Activated CD4-positive, alpha-beta T cell treated with anti-CD3 and anti-CD28 coated beads for 36 hours (primary cell): ENCODE measurements at regions not wholly inside any gene's neighbourhood (a gene's known extent, or its start where the extent isn't known, plus 50 kb on each side); places are given as distances from the start of the nearest gene placed in this dataset.

ENCODE experiments used
- ATAC-seq: fragments of 200-7000 bp; cut with Tn5 transposase; one replicate; pipeline ENCODE4 v1.10.0; 2021; ENCODE audit warnings: mild to moderate bottlenecking, moderate library complexity
- CTCF ChIA-PET: fragments of 350-600 bp; sonication (Branson Sonifier 250); formaldehyde crosslinking; loops from one replicate; lab custom pipeline; 2021; ENCODE audit warnings: antibody characterized with exemption; lab: Charles Lee
- POLR2A ChIA-PET: fragments of 350-600 bp; sonication (Branson Sonifier 250); formaldehyde crosslinking; loops from one replicate; lab custom pipeline; 2021; ENCODE audit warnings: antibody characterized with exemption, inconsistent platforms; lab: Charles Lee
- DNase-seq: peaks from one replicate; pipeline ENCODE4 v3.0.0-alpha.2; 2020
- H3K27ac Mint-ChIP-seq: one replicate; pipeline ENCODE4 v1.8.0; 2021; ENCODE audit warnings: mixed read lengths
- H3K27me3 Mint-ChIP-seq: one replicate; pipeline ENCODE4 v1.8.0; 2021; ENCODE audit warnings: mixed read lengths
- H3K36me3 Mint-ChIP-seq: one replicate; pipeline ENCODE4 v1.8.0; 2021; ENCODE audit warnings: low read depth, mixed read lengths
- H3K4me1 Mint-ChIP-seq: one replicate; pipeline ENCODE4 v1.8.0; 2021; ENCODE audit warnings: mixed read lengths
- H3K4me3 Mint-ChIP-seq: one replicate; pipeline ENCODE4 v1.8.0; 2021; ENCODE audit warnings: mild to moderate bottlenecking, moderate library complexity, mixed read lengths
- H3K9me3 Mint-ChIP-seq: one replicate; pipeline ENCODE4 v1.8.0; 2021; ENCODE audit warnings: low read depth, mixed read lengths
- intact Hi-C, 2 experiments: fragments of 100-400 bp; cut with DNase I in 1 of 2; cut with micrococcal nuclease in 1 of 2; formaldehyde crosslinking; loops; one replicate each; pipeline versions ENCODE4 v1.14.2 to v1.15.1; 2022 to 2024; cut with DNase I, micrococcal nuclease

GRCh38 chr11:103545551-103545950 is 436.3 kb downstream of the DYNC2H1 start:
- no peaks in the 10 kb centered on the region for H3K36me3 Mint-ChIP-seq
- ChIA-PET CTCF (interaction anchor here (1.4 kb wide), 1 partner anchor 9 kb away, joined by 3 read pairs; no protein-coding TSS in a partner anchor), POLR2A (no interaction called here)
- H3K27me3 Mint-ChIP-seq = no peaks in the 10 kb centered on the region
- peaks cover 2% of the 10 kb centered on the region for H3K9me3 Mint-ChIP-seq
- DNase-seq (no peak), ATAC-seq (no peak)
- intact Hi-C loops = no loop called here
- H3K27ac Mint-ChIP-seq = no peak overlapping the region
- H3K4me1 Mint-ChIP-seq = no peaks in the 10 kb centered on the region
- H3K4me3 Mint-ChIP-seq = no peak overlapping the region

DNA sequence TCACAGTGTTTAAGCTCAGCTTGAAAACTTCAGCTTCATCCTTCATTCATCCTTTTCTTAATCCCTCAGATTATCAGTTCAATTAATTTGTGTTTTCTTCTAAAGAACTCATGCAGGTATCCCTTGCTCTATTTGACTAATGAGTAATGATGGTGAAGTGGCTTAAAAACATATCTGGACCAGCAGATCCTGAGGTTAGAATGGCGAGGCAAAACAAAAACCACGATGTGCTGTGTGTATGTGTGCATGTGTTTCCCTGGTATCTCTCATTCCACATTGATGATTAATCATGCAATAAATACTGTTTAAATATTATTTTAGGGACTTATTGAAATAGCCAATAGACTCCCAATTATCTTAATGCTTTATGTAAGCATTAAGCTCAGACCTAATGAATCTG is 437.0 kb downstream of the DYNC2H1 start:
- Mint-ChIP-seq H3K9me3 (no peaks in the 10 kb centered on the region), H3K36me3 (no peaks in the 10 kb centered on the region), H3K27me3 (no peaks in the 10 kb centered on the region), H3K27ac (no peak overlapping the region), H3K4me3 (no peak overlapping the region), H3K4me1 (no peaks in the 10 kb centered on the region)
- no peak for ATAC-seq
- ChIA-PET CTCF (interaction anchor here (1.4 kb wide), 1 partner anchor 10 kb away, joined by 3 read pairs; no protein-coding TSS in a partner anchor), POLR2A (no interaction called here)
- intact Hi-C loops = no loop called here
- DNase-seq = no peak

DNA sequence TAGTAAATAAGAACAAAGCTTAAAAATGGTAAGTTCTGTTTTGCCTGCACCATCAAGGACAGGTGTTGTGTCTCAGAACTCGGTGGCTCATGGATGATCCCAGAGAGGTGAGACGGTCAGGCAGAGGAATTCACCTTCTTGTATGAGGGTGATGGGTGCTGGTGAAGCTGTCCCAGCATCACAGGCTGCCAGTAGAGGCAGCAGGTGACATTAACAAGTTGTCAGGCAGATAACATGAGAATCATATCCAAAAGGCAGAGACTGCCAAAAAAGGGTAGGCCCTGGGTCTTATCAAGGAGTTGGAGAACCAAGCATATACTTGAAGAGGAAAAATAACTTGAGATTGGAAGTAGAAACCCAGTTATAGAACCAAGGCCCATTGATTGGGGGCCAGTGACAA is 437.8 kb downstream of the DYNC2H1 start:
- ChIA-PET POLR2A (no interaction called here), CTCF (interaction anchor here (1.4 kb wide), 1 partner anchor 11 kb away, joined by 3 read pairs; no protein-coding TSS in a partner anchor)
- Mint-ChIP-seq H3K9me3 (no peaks in the 10 kb centered on the region), H3K27me3 (no peaks in the 10 kb centered on the region), H3K4me1 (no peaks in the 10 kb centered on the region), H3K4me3 (no peak overlapping the region), H3K36me3 (no peaks in the 10 kb centered on the region), H3K27ac (no peak overlapping the region)
- ATAC-seq = no peak
- DNase-seq = no peak
- intact Hi-C loops = no loop called here

GRCh38 chr11:103547691-103548090 is 438.5 kb downstream of the DYNC2H1 start:
- Mint-ChIP-seq H3K4me3 (no peak overlapping the region), H3K4me1 (no peaks in the 10 kb centered on the region), H3K9me3 (no peaks in the 10 kb centered on the region), H3K36me3 (no peaks in the 10 kb centered on the region), H3K27me3 (no peaks in the 10 kb centered on the region), H3K27ac (no peak overlapping the region)
- POLR2A ChIA-PET = no interaction called here
- CTCF ChIA-PET = no interaction called here
- DNase-seq (no peak), ATAC-seq (no peak)
- intact Hi-C loops = no loop called here

DNA sequence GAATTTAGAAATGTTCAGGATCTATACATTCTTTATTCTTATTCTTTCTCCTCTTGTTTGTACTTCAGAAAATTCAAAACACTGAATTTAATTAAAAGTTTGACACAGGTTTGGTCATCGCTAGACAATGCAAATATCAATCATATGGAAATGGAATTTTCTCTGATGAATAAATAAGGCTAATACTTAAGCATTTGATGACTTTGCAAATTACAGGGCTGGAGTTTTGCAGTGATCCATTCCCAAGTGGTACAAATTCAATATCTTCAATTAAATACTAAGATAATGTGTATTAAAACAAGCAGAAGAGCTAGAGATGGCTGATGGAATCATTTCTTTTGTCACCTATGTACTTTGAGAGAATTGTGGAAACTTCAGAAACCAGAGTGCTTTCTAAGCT is 439.6 kb downstream of the DYNC2H1 start:
- H3K27ac Mint-ChIP-seq = no peak overlapping the region
- intact Hi-C loops = no loop called here
- POLR2A ChIA-PET = no interaction called here

DNA sequence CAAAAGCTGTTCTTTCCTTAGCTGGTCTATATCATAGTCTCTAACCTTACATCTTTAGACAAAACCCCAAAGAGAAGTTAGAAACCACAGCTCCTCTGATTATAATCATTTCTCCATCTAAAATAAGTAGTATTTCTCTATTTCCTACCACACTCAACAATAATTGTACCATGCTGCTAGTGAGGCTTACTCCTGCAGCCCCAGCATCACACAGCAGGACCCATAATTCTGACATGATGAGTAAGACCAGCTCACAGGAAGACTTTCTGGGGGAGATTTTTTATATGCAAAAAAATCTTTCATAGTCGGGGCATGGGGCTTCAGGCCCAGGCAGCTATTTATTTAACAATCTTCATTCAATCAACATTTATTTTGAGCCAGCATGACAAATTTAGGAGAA is 441.6 kb downstream of the DYNC2H1 start:
- intact Hi-C loops = no loop called here
- no peak overlapping the region for H3K4me3 Mint-ChIP-seq
- POLR2A ChIA-PET = no interaction called here
- no peaks in the 10 kb centered on the region for H3K4me1 Mint-ChIP-seq
- no peaks in the 10 kb centered on the region for H3K27me3 Mint-ChIP-seq
- no peak for ATAC-seq
- no peaks in the 10 kb centered on the region for H3K9me3 Mint-ChIP-seq
- no peak overlapping the region for H3K27ac Mint-ChIP-seq
- DNase-seq = no peak
- no peaks in the 10 kb centered on the region for H3K36me3 Mint-ChIP-seq
- CTCF ChIA-PET = no interaction called here

More for the DNA sequence above, 439.6 kb downstream of the DYNC2H1 start:
- CTCF ChIA-PET = no interaction called here
- H3K9me3 Mint-ChIP-seq = no peaks in the 10 kb centered on the region
- no peak for ATAC-seq
- H3K36me3 Mint-ChIP-seq = no peaks in the 10 kb centered on the region
- DNase-seq = no peak
- H3K4me3 Mint-ChIP-seq = no peak overlapping the region
- no peaks in the 10 kb centered on the region for H3K27me3 Mint-ChIP-seq
- no peaks in the 10 kb centered on the region for H3K4me1 Mint-ChIP-seq

GRCh38 chr11:103552086-103552485 is 442.9 kb downstream of the DYNC2H1 start:
- POLR2A ChIA-PET = no interaction called here
- H3K9me3 Mint-ChIP-seq = no peaks in the 10 kb centered on the region
- DNase-seq (no peak), ATAC-seq (no peak)
- CTCF ChIA-PET = no interaction called here
- H3K36me3 Mint-ChIP-seq = no peaks in the 10 kb centered on the region
- H3K4me3 Mint-ChIP-seq = no peak overlapping the region
- H3K4me1 Mint-ChIP-seq = no peaks in the 10 kb centered on the region
- no peak overlapping the region for H3K27ac Mint-ChIP-seq
- intact Hi-C loops = no loop called here
- no peaks in the 10 kb centered on the region for H3K27me3 Mint-ChIP-seq

DNA sequence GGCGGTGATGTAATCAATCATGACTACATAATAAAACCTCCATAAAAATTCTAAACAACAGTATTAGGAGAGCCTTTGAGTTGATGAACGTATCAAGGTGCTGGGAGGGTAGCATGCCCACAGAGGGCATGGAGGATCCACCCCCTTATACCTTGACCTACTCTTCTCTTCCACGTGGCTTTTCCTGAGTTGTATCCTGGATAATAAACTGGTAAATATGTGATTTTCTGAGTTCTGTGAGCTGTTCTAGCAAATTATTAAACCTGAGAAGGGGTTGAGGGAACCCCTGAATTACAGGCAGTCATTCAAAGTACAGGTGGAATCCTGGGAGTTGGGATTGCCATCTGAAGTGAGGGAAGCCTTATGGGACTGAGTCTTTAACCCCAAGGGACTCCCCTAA is 446.9 kb downstream of the DYNC2H1 start:
- Mint-ChIP-seq H3K4me3 (no peak overlapping the region), H3K4me1 (no peaks in the 10 kb centered on the region), H3K36me3 (no peaks in the 10 kb centered on the region), H3K27me3 (no peaks in the 10 kb centered on the region), H3K9me3 (no peaks in the 10 kb centered on the region), H3K27ac (no peak overlapping the region)
- CTCF ChIA-PET = interaction anchor here (0.8 kb wide), 1 partner anchor 19 kb away, joined by 3 read pairs; no protein-coding TSS in a partner anchor
- no peak for ATAC-seq
- POLR2A ChIA-PET = no interaction called here
- intact Hi-C loops = no loop called here
- DNase-seq = no peak

DNA sequence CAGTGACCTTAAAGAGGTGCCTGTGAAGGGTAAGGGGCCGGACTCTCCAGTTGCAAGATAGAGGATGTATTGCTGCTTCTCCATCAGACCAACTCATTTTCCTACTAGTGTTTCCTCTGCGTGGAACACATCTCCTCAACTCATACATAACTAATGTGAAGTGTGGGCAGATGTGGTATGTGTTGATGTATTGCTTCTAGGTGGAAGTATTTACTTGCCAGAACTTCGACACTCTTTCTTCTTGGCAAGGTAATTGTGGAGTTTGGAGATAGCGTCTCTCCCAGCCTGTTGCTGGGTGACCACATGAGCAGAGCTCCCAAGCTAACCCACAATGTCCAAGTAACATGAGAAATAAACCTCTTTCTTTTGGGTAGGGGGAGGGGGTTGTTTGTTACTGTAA is 456.9 kb downstream of the DYNC2H1 start:
- no peak overlapping the region for H3K27ac Mint-ChIP-seq
- ChIA-PET CTCF (no interaction called here), POLR2A (no interaction called here)
- ATAC-seq (no peak), DNase-seq (no peak)
- H3K27me3 Mint-ChIP-seq = no peaks in the 10 kb centered on the region
- H3K36me3 Mint-ChIP-seq = no peaks in the 10 kb centered on the region
- no peak overlapping the region for H3K4me3 Mint-ChIP-seq
- H3K4me1 Mint-ChIP-seq = no peaks in the 10 kb centered on the region
- intact Hi-C loops = no loop called here
- H3K9me3 Mint-ChIP-seq = no peaks in the 10 kb centered on the region

DNA sequence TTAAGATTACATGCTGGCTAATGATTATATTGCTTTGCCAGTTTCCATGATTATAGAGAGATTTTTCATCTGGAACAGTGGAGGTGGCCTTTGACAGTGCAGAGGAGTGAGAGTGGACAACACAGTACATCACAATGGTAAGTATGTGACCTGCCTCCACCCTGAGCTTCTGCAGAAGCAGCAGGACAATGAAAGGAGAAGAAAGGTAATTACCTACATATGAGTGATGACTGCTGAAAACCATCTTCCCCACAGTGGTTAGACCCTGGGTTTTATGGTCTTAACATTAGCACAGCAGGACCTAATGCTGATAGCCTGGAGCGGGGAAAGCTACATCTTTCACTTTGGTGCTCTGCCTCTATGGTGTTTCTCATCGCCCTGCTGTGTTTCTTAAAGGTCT is 454.7 kb upstream of the DDI1 start:
- Mint-ChIP-seq H3K27me3 (no peaks in the 10 kb centered on the region), H3K4me3 (no peak overlapping the region), H3K27ac (no peak overlapping the region), H3K36me3 (no peaks in the 10 kb centered on the region), H3K4me1 (no peaks in the 10 kb centered on the region), H3K9me3 (peaks cover 1% of the 10 kb centered on the region)
- CTCF ChIA-PET = no interaction called here
- ATAC-seq (no peak), DNase-seq (no peak)
- POLR2A ChIA-PET = no interaction called here
- intact Hi-C loops = no loop called here

DNA sequence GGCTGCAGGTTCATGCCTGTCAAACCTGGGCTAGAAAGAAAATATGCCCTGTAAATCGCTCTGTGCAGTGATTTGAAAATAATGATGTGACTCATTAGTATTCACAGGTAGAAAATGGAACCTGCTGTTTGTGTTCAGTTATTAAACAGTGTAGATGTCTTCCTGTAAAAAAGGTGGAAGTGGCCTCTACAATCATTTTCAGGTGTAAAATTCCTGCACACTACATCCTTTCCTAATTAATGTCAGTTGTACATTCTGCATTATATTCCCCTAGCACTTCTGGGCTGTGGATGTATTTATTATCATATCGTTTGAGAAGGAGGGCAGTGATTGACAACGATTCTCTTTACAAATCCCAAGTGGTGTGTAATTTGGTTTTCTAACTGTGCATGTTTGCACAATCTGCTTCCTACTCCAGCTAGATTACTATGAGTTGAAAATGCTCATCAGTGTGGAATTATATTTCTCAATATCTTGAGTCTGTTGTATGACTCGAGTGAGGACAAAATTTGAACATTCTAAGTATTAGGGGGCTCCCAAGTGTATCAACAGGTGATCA is 454.0 kb upstream of the DDI1 start:
- Mint-ChIP-seq H3K27me3 (no peaks in the 10 kb centered on the region), H3K27ac (no peak overlapping the region), H3K36me3 (no peaks in the 10 kb centered on the region), H3K4me1 (no peaks in the 10 kb centered on the region), H3K9me3 (no peaks in the 10 kb centered on the region), H3K4me3 (no peak overlapping the region)
- intact Hi-C loops = no loop called here
- ATAC-seq = no peak
- ChIA-PET POLR2A (no interaction called here), CTCF (no interaction called here)
- DNase-seq = no peak

DNA sequence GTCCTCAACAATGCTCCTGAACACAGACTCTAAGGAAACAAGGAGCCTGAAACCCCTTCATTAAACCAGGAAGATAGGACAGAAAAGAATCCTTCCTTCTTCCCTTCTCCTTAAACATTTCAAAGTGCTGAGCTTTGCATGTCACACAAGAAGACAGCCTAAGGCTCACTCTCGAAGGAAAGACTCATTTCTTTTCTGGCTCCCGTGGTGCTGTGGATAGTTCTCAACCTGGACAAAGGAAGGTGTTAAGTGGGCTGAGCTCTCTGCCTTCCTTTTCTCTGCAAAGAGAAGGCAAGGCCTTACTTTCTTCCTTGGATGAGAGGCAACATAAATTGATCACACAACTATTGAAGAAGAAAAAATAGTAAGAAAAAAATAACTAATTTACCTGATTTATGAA is 452.4 kb upstream of the DDI1 start:
- CTCF ChIA-PET = no interaction called here
- POLR2A ChIA-PET = no interaction called here
- ATAC-seq = no peak
- intact Hi-C loops = no loop called here
- Mint-ChIP-seq H3K9me3 (no peaks in the 10 kb centered on the region), H3K4me3 (no peak overlapping the region), H3K36me3 (no peaks in the 10 kb centered on the region), H3K27me3 (no peaks in the 10 kb centered on the region), H3K4me1 (no peaks in the 10 kb centered on the region), H3K27ac (no peak overlapping the region)
- DNase-seq = no peak

- H3K4me3 Mint-ChIP-seq = no peak overlapping the region
- no peak overlapping the region for H3K27ac Mint-ChIP-seq
- no peaks in the 10 kb centered on the region for H3K4me1 Mint-ChIP-seq
- ATAC-seq (no peak), DNase-seq (no peak)
- ChIA-PET POLR2A (no interaction called here), CTCF (no interaction called here)
- H3K27me3 Mint-ChIP-seq = no peaks in the 10 kb centered on the region
- intact Hi-C loops = no loop called here
- H3K36me3 Mint-ChIP-seq = no peaks in the 10 kb centered on the region
- no peaks in the 10 kb centered on the region for H3K9me3 Mint-ChIP-seq
Measured at GRCh38 chr11:103584720-103585119, 451.7 kb upstream of the DDI1 start.
